HepG2 (cell line): ENCODE measurements at regions not wholly inside any gene's neighbourhood (a gene's known extent, or its start where the extent isn't known, plus 50 kb on each side); places are given as distances from the start of the nearest gene placed in this dataset.

Source experiments
- HNRNPH1 ChIP-seq: fragments of 200-400 bp; formaldehyde crosslinking; optimal IDR thresholded peaks from 2 replicates; pipeline ENCODE3; 2017; ENCODE audit warnings: mild to moderate bottlenecking, low read depth, low read length
- HOXA7 ChIP-seq: sonication (generic); formaldehyde crosslinking; IDR thresholded peaks from 2 replicates; pipeline ENCODE4 v1.8.1; 2022; ENCODE audit warnings: mild to moderate bottlenecking, missing genetic modification reagents, moderate library complexity
- IRF2 ChIP-seq: IDR thresholded peaks from 2 replicates; pipeline ENCODE4 v1.6.1; 2018; ENCODE audit warnings: missing genetic modification reagents, missing compliant biosample characterization
- JUND ChIP-seq: sonication (generic); formaldehyde crosslinking; IDR thresholded peaks from 2 replicates; pipeline ENCODE4 v1.8.0; 2022; ENCODE audit warnings: mild to moderate bottlenecking, missing genetic modification reagents
- SMC3 ChIP-seq: IDR thresholded peaks from 2 replicates; pipeline ENCODE4 v1.6.1; 2011; ENCODE audit warnings: low read length, improper control_type of control experiment
- SOX13 ChIP-seq, 3 experiments: fragments of 450-650 bp in 1 of 3; sonication (generic) in 1 of 3; formaldehyde crosslinking in 1 of 3; IDR thresholded peaks in 2 of 3; conservative IDR thresholded peaks in 1 of 3; 2 replicates each; pipeline versions ENCODE4 v1.5.0 to v1.6.1; 2016 to 2020; ENCODE audit warnings: antibody characterized with exemption in 1 of 3, mild to moderate bottlenecking in 1 of 3, missing compliant biosample characterization in 1 of 3, missing genetic modification reagents in 1 of 3, moderate library complexity in 1 of 3
- TAF1 ChIP-seq: sonication (generic); formaldehyde crosslinking; IDR thresholded peaks from 2 replicates; pipeline ENCODE4 v1.4.0; 2020; ENCODE audit warnings: missing genetic modification reagents
- ZNF441 ChIP-seq: sonication (generic); formaldehyde crosslinking; IDR thresholded peaks from 2 replicates; pipeline ENCODE4 v1.7.0; 2021; ENCODE audit warnings: missing genetic modification reagents, borderline replicate concordance
- TF ChIP-seq, protein P1 (sequence below): sonication (generic); formaldehyde crosslinking; IDR thresholded peaks from 2 replicates; pipeline ENCODE4 v1.5.0; 2020; ENCODE audit warnings: mild to moderate bottlenecking, missing genetic modification reagents, moderate library complexity

DNA sequence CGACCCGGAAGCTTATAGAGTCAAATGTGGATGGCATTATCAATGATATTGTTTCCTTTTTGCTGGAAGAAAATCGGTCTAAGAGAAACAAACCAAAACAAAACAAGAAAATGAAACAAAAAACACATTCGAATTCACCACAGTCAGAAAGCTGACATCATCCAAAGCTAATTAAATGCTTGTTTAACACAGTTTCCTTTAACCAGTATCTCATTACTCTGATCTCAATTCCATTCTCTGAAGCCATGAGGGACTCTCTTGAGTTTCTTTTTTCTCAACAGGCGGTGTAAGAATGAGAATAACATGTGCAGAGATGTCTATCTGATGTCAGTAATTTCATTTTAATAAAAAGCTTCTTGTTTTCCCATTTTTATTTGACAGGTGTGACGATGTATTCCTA is 1448.3 kb upstream of the DDX18 start:
- TF ChIP-seq HNRNPH1 (no peak), ZNF441 (CRISPR knock-in tag) (no peak), SOX13 (IDR thresholded peaks at IDR 0.05) (no peak), SOX13 (CRISPR knock-in tag; conservative IDR thresholded peaks at IDR 0.05 in 1 of 2, IDR thresholded peaks at IDR 0.05 in 1 of 2) (no peak), HOXA7 (CRISPR knock-in tag) (no peak), JUND (CRISPR knock-in tag) (no peak), SMC3 (no peak), IRF2 (no peak), TAF1 (CRISPR knock-in tag) (no peak)
- TF ChIP-seq, protein P1, sequence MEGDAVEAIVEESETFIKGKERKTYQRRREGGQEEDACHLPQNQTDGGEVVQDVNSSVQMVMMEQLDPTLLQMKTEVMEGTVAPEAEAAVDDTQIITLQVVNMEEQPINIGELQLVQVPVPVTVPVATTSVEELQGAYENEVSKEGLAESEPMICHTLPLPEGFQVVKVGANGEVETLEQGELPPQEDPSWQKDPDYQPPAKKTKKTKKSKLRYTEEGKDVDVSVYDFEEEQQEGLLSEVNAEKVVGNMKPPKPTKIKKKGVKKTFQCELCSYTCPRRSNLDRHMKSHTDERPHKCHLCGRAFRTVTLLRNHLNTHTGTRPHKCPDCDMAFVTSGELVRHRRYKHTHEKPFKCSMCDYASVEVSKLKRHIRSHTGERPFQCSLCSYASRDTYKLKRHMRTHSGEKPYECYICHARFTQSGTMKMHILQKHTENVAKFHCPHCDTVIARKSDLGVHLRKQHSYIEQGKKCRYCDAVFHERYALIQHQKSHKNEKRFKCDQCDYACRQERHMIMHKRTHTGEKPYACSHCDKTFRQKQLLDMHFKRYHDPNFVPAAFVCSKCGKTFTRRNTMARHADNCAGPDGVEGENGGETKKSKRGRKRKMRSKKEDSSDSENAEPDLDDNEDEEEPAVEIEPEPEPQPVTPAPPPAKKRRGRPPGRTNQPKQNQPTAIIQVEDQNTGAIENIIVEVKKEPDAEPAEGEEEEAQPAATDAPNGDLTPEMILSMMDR (CRISPR knock-in tag) = no peak
